ENCODE measurements at regions not wholly inside any gene's neighbourhood (a gene's known extent, or its start where the extent isn't known, plus 50 kb on each side); places are given as distances from the start of the nearest gene placed in this dataset.
"Not testable (repeated sequence)": the region's sequence is repeated elsewhere in the genome, so short reads cannot be mapped to it uniquely, and the experiment has no call there.

DNA sequence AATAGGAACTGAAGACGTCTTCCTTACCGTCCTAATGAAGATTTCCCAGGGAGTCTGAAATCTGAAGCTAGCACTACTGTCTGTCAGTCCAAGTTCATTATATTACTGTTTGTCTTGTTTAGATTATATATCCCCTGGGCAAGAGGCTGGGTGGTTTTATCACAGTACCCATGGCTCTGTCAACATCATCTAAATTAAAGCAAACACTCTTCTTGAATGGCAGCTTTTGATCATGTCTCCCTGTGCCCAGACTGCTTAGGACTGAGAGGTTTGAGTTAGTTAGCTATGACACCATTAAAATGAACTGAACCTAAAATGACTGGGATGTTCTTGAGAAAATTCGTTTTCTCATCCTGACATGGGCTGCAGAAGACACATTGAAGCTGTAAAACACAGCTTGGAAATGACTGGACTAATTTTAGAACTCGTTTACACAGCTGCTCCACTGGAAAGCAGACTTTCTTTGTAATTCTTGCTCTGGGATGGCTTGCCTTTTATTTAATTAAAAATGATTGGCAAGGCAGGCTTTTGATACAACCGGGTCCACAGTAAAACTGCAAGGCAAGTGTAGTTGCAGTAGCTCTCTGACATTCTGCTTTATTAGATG is 243.5 kb downstream of the MFSD1 start:
- DNase-seq (ENCODE audit: low read depth, low spot score), result no peak

DNA sequence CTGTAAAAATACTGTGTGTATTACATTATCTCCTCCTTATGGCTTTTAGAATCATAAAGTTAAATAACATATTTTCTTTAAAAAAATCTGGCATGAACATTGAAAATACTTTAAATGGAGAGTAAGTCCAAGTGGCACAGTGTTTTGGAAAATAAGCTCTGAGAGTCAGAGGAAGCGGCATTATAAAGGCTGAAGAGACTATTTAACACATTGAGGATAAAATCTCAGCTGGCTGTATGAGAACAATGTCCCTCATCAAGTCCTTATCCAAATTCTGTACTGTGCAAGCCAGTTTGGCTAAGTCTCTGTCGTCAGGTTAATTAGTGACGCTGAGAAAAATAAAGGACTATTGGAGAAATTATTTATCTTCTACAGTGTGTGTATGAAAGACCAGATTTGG is 245.5 kb downstream of the MFSD1 start:
- no peak for DNase-seq (ENCODE audit: low read depth, low spot score)

DNA sequence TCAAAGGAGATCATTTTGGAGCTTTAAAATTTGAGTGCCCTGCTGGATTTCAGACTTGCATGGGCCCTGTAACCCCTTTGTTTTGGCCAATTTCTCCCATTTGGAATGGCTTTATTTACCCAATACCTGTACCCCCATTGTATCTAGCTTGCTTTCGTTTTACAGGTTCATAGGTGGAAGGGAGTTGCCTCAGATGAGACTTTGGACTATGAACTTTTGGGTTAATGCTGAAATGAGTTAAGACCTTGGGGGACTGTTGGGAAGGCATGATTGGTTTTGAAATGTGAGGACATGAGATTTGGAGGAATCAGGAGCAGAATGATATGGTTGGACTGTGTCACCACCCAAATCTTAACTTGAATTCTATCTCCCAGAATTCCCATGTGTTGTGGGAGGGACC is 250.6 kb downstream of the MFSD1 start:
- not testable (repeated sequence) for DNase-seq (ENCODE audit: low read depth, low spot score)

DNA sequence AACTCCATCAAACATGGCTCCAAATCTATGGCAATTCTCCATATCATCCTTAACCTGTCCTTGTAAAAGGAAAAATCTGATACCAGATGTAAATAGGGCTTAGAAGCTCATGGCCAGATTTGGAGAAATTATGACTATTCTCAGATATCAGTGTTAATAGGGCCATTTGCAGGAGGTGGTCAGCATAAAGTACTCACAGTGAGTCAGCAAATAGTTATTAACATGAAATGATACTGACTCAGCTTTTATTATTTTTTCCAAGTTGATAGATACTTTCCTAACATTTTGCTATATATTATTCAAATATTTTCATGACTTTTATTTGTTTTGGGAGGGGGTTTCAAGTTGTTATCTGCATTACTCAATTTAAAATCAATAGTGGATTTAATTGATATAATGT is 255.8 kb downstream of the MFSD1 start:
- DNase-seq (ENCODE audit: low read depth, low spot score), result no peak

GRCh38 chr3:159058859-159059258 is 257.0 kb downstream of the MFSD1 start:
- DNase-seq (ENCODE audit: low read depth, low spot score), result no peak

- no peak for DNase-seq (ENCODE audit: low read depth, low spot score)
These were observed 257.5 kb downstream of the MFSD1 start for GRCh38 chr3:159059395-159059794.

- DNase-seq (ENCODE audit: low read depth, low spot score), result no peak
These were observed 261.0 kb downstream of the MFSD1 start for GRCh38 chr3:159062734-159063410.

- DNase-seq (ENCODE audit: low read depth, low spot score), result no peak
These were observed 267.2 kb downstream of the MFSD1 start, which contains the start of gene IQCJ for GRCh38 chr3:159069091-159069490. TSS of gene IQCJ (plus strand) at chr3:159069319.

DNA sequence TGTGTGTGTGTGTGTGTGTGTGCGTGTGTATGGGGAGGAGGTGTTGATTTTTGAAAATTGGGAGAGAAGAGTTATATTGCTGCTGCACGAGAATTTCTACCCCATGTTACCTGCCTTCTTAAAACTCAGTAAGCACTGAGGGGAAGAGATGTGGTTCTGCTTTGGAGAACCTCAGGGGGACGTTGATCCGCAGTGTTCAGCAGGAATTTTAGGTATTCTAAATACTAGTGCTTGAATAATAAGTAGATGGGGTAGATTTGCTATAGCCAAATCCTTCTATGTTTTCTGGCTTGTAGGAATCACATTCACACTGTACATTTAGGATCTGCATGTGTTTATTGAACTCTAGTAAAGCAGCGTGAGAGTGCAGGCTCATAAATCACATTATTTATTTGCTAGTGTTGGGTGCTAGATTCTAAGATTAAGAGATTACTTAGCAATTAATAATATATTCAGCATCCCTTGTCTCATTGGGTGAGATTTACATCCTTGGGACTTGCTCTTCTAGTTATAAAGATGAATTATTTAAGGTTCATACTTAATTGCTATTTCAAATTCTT is 268.1 kb downstream of the MFSD1 start:
- DNase-seq (ENCODE audit: low read depth, low spot score), result no peak

- no peak for DNase-seq (ENCODE audit: low read depth, low spot score)
These were observed 273.2 kb downstream of the MFSD1 start for GRCh38 chr3:159074756-159075701.

GRCh38 chr3:159077860-159078259 is 276.0 kb downstream of the MFSD1 start:
- DNase-seq (ENCODE audit: low read depth, low spot score), result no peak

DNA sequence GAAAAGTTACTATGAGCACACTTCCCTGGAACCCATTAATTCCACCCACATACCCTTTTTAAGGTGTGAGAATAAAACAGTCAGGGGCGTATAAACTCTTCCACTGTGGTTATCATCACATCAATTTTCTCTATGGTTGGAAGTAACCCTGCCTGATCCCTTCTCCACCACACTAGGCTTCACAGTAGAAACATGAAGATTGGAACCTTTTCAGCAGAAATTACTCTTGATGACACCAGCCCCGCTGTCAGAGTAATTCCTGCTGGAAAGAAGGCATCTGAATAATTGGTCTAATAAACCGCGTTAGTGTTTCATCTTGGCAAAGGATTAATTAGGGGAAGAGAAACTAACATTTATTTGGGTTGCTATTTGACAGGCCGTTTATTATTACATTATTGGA is 278.4 kb downstream of the MFSD1 start:
- no peak for DNase-seq (ENCODE audit: low read depth, low spot score)

- no peak for DNase-seq (ENCODE audit: low read depth, low spot score)
These were observed 279.0 kb downstream of the MFSD1 start for GRCh38 chr3:159080821-159081220.

DNA sequence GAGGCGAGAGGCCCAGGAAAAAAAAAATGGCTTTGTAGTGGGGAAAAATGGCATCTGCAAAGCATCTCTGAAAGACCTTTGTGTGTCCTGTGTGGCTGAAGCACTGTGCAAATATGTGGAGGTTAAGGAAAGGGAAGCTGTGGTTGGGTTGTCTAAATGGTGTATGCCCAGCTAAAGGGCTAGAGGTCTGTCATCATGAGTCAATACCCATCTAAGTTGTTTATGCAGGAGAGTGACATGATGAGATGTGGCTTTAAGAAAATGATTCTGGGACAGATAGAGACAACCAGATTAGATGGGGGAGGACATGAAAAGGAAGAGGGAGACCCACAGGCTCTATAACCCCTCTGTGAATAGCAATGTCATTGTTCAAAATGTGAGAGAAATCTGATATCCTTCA is 280.7 kb downstream of the MFSD1 start:
- no peak for DNase-seq (ENCODE audit: low read depth, low spot score)

GRCh38 chr3:159091936-159092335 is 290.1 kb downstream of the MFSD1 start:
- no peak for DNase-seq (ENCODE audit: low read depth, low spot score)

DNA sequence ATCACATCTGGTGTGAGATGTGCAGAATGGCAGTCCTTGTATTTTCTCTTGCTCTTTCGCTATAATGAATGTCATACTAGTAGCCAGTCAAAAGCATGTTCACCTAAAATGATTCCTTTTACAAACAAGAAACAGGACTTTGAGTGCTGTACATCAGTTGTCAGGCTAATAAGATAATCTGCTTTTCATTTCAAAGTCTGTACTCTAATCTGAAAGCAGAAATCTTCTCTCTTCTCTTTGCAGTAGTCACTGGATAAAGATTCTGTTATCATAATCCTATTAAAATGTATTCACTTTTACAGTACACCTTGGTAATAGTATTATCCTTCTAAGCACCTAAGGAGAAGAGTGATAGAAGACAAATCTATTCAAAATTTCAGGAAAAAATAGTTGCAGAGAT is 300.1 kb downstream of the MFSD1 start:
- DNase-seq (ENCODE audit: low read depth, low spot score), result no peak

- no peak for DNase-seq (ENCODE audit: low read depth, low spot score)
These were observed 310.9 kb downstream of the MFSD1 start for GRCh38 chr3:159112724-159113123.

GRCh38 chr3:159113221-159113875 is 311.5 kb downstream of the MFSD1 start:
- DNase-seq (ENCODE audit: low read depth, low spot score), result no peak

DNA sequence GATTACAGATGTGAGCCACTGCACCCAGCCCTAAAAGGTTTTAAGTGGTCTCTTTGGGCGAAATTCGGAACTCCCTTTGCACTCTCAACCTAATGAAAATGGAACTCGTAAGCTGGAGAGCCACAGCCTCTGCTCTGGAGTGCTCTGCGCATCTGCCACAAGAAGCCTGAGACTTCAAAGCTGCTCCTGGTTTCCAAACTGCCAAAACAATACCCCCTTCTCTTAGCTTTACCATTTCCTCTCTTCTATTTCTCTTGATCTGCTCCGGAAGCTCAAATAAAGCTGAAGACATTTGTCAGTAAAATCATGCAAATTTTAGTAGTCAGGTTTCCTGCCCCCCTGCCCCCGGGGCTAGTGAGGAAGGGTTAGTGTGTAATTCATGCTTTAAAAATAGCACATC is 312.7 kb downstream of the MFSD1 start:
- DNase-seq (ENCODE audit: low read depth, low spot score), result no peak

DNA sequence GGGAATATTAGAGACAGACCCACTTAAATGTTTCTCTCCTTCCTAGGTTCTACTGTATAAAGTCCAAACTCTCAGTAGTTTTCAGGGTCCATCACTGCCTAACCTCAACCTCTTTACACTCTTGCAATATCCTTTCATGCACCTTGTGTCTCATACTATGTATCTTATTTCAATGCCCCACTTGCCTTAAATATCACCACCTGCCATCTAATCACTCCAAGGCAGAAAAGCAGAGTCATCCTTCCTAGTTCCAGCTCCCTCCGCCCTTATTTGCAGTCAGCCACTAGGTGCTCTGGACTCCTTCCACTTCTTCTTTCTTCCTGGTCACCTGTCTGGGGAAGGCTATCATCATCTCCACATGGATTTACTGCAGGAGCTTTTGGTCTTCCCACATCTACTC is 322.0 kb downstream of the MFSD1 start:
- DNase-seq (ENCODE audit: low read depth, low spot score), result no peak

DNA sequence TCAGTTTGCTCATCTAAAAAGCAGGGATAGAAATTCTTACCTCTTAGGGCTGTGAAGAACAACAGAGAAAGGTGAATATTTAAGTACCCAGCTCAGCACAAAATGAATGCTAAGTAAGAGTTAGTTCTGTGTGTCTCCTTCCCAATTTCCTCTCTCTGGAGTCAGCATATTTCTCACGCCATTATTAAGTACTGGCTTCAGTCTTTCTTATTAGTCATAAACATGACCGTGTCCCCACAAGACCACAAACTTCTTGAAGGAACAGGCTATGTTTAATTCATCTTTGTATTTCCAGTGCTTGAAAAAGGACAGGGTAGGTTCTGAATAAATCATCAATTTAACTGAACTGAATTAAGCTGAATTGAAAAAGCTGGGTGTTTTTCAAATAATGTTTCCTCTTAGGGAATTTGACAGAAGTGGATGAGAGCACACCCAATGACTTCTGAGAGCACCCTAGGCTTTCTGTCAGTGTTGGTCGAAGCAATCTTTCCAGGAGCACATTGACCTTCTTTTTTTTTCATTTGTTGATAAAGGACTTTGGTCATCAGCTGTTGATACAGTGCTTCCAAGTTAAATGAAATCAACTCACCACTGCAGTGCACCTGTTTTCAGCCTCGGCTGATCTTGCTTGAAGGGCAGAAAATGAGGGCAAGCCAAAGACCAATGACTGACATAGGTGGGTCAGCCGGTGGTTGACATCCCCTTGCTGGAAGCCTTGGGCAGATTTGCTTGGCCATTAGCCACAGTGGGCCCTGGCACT is 324.6 kb downstream of the MFSD1 start:
- no peak for DNase-seq (ENCODE audit: low read depth, low spot score)
